Mucosa of rectum (tissue), 2 donors: ENCODE measurements at regions not wholly inside any gene's neighbourhood (a gene's known extent, or its start where the extent isn't known, plus 50 kb on each side); places are given as distances from the start of the nearest gene placed in this dataset.

Source experiments
- H3K27ac ChIP-seq, 2 donors: one replicate each; pipeline ENCODE4 v1.7.0; 2013; ENCODE audit warnings: inconsistent platforms in 2 of 2, low read depth in 2 of 2, low read length in 2 of 2
- H3K27me3 ChIP-seq, 2 donors: one replicate each; pipeline ENCODE4 v1.7.0; 2013; ENCODE audit warnings: low read length in 2 of 2; ENCODE audit not compliant: control insufficient read depth in 2 of 2, insufficient read depth in 2 of 2
- H3K36me3 ChIP-seq, 2 donors: one replicate each; pipeline ENCODE4 v1.7.0; 2013; ENCODE audit warnings: low read length in 2 of 2; ENCODE audit not compliant: control insufficient read depth in 2 of 2, insufficient read depth in 2 of 2
- H3K4me1 ChIP-seq, 2 donors: one replicate each; pipeline ENCODE4 v1.7.0; 2013; ENCODE audit warnings: low read length in 2 of 2, mild to moderate bottlenecking in 1 of 2; ENCODE audit not compliant: control insufficient read depth in 2 of 2, insufficient read depth in 2 of 2
- H3K4me3 ChIP-seq, 2 donors: one replicate each; pipeline ENCODE4 v1.7.0; 2013; ENCODE audit warnings: low read length in 2 of 2
- H3K9ac ChIP-seq, 2 donors: one replicate each; pipeline ENCODE4 v1.7.0; 2013; ENCODE audit warnings: low read length in 2 of 2, low read depth in 1 of 2, mild to moderate bottlenecking in 1 of 2
- H3K9me3 ChIP-seq, 2 donors: one replicate each; pipeline ENCODE4 v1.7.0; 2013; ENCODE audit warnings: low read length in 2 of 2; ENCODE audit not compliant: control insufficient read depth in 2 of 2
- donor health status: healthy.
- donor health status: Normal muscosa, but diverticular disease.

DNA sequence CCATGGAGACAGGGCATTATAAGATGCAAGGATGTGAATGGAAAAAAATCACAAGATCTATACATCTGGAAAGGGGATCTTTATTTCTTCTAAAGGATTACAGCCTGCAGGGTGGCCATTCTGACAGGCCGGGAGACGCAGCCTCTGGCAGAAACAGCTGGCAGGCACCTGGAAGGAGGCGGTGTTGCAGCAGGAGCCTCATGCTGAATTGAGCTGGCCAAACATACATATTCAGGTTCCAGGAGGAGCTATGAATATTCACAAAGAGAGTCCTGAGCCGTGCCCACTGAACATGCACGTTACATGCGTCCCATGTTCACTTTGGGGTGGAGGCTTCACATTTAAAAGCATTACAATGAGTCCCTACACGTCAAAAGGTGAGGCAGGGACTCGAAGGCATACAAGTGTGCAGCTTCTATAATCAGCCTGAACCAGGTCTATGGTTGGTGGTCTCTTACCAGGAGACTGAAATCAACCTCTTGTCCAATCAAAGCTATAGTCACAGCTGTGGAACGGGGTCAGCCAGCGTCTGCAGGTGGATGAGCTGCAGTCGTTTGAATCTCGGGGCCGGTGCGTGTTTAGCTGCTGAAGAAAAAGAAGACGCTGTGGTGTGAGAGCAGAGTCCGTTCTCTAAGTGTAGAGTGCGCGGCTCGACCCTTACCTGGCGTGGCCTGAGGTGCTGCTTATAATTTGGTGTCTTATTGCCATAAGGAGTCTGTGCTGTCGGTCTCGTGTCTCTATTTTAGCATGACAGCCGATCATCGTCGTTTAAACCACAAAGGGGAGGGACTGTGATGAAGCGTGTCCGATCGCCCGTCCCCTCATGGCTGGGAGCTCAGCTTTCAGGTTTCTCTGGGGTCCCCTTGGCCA lies 183.0 kb downstream of the ETS2 start:
- Histone ChIP-seq H3K4me1 (peaks cover 10 to 14% of the 10 kb centered on the region in 2 donors), H3K4me3 (no peak overlapping the region), H3K9ac (no peak overlapping the region), H3K9me3 (no peaks in the 10 kb centered on the region), H3K27me3 (no peaks in the 10 kb centered on the region), H3K27ac (peak overlapping the region in 1 of 2 donors; percentile 59), H3K36me3 (no peaks in the 10 kb centered on the region)

DNA sequence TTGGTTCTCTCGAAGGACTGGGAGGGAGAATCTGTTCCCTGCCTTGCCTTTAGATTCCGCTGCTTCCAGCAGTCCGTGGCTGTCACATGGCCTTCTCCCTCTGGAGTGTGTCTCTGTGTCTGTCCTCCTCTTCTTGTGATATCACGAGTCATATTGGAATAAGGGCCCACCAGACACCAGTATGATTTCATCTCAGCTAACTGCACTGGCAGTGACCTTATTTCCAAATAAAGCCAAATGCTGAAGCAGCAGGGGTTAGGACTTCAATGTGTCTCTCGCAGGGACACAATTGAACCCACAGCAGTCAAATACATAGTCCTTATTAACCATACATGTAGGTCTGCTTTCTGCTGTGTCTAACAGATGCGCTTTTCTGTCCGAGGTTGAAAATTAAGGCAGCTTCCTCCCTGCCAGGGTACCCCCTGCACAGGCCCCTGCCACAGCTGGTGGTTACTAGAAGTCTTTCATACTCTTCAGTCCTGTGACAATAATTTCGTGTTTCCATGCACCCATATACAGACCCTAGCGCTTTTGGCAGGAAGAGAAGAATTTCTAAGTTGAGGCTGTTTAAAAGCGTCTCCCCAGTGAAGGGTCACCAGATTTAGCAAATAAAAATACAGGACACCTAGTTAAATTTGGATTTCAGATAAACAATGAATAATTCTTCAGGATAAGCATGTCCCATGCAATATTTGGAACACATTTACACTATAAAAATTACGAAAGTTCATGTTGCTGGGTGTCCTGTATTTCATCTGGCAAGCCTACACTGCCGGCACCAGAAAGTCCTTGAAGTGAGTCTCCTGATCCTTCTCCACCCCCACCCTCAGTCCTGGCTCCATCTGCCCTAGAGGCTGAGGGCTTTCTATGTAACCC lies 182.1 kb downstream of the ETS2 start:
- no peaks in the 10 kb centered on the region for H3K9me3 ChIP-seq
- no peak overlapping the region for H3K4me3 ChIP-seq
- no peaks in the 10 kb centered on the region for H3K36me3 ChIP-seq
- no peaks in the 10 kb centered on the region for H3K27me3 ChIP-seq
- no peak overlapping the region for H3K9ac ChIP-seq
- H3K27ac ChIP-seq: peak overlapping the region; percentile 49 to 59
- H3K4me1 ChIP-seq: peaks cover 9 to 14% of the 10 kb centered on the region in 2 donors

DNA sequence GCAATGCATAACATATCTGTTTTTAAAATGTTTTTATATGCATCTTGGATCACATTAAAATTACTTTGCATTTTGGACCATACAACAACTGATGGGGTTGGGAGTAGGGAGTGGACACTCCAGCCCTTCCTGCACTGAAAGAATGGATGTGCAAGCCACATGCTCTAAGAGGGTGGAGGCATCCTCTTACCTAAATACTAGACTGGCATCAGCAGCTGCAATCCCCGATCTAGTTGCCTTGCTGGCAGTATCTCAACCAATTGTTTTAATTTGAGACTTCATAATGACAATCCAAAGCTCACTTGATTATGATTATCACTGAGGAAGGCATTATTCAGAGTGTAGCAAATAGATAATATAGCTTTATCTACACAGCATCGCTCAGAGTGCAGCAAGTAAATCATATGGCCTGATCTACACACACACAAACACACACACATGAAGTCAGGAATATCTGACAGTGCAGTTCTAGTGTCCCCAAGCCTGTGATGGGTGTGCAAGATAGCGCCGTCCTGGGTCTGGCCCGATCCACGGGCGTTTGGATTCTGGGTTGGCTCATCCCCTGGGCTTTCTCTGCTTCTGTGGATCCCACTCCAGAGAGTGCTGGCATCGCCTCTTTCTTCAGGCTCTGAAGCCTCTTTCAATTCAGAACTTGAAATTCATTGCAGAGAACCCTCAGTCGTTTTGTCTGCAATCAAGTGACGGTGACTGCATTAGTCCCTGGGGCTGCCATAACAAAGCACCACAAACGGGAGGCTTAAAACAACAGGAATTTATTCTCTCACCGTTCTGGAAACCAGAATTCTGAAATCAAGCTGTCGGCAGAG lies 181.3 kb downstream of the ETS2 start:
- H3K4me3 ChIP-seq: no peak overlapping the region
- no peak overlapping the region for H3K9ac ChIP-seq
- peaks cover 9 to 14% of the 10 kb centered on the region in 2 donors for H3K4me1 ChIP-seq
- no peaks in the 10 kb centered on the region for H3K9me3 ChIP-seq
- no peaks in the 10 kb centered on the region for H3K36me3 ChIP-seq
- H3K27me3 ChIP-seq: no peaks in the 10 kb centered on the region
- peak overlapping the region; percentile 49 to 59 for H3K27ac ChIP-seq

GRCh38 chr21:38986406-38986805 lies 180.7 kb downstream of the ETS2 start:
- no peaks in the 10 kb centered on the region for H3K36me3 ChIP-seq
- H3K9me3 ChIP-seq: no peaks in the 10 kb centered on the region
- H3K9ac ChIP-seq: no peak overlapping the region
- H3K4me1 ChIP-seq: peaks cover 9 to 14% of the 10 kb centered on the region in 2 donors
- H3K27me3 ChIP-seq: no peaks in the 10 kb centered on the region
- H3K27ac ChIP-seq: no peak overlapping the region
- H3K4me3 ChIP-seq: no peak overlapping the region

DNA sequence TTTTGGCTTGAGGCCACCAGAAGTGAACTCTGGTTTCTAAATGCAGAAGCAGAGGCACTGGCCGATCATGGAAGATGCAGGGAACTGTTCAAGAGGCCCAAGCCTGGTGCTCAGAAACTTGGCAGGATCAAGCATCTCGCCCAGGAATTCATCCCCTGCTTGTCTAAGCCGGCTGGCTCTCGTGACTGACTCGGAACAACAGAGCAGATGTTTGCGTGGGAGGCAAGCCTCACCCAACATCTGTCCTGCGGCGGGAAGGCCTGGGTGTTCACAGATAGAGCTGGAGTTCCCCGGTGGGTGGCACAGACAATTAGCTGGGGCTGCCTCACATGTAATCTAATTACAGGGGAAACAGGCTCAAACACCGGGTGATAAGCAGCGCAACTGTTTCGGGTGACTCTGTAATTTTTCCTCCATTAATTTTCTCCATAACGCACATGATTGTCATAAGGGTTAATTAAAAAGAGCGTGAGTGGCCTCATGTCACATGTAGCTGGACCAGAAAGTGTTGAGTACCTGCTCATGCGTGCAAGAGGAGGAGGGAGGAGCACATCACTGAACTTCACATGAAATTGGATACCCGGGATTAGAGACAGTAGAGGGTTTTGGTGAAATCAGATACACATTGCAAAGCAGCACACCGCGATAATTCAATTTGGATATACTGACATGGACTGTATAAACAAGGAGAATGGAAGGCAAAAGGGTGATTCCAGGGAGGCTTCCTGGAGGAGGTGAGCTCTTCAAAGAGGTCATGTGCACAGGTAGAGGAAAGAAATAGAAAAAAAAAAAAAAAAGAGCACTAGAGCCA lies 180.0 kb downstream of the ETS2 start:
- H3K4me1 ChIP-seq: peaks cover 9 to 14% of the 10 kb centered on the region in 2 donors

DNA sequence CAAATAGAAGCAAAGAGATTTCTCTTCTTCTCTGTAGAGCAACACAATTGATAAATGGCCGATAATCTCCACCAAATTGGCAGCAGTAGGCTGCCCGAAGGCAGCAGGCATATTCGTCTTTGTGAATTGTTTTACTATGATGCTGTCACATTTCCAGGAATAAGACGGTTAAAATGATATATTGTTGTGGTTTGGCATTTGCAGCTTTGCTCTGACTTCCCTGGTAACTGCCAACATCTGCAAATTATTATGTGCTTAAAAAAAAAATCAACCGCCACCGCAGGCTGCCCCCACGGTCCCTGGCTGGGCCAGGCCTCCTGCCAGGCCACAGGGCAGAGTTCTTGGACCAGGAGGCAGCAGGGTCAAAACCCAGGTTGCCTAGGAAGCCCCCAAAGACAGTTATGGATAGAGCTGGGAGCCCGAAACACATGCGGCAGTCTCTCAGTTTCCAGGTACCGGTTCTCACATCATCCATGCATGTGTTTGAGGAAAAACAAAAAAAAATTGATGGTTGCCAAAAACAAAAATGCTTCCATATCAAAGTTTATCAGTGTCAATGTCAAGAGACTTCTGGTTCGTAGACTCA lies 179.3 kb downstream of the ETS2 start:
- no peak overlapping the region for H3K4me3 ChIP-seq
- H3K36me3 ChIP-seq: no peaks in the 10 kb centered on the region
- H3K9ac ChIP-seq: no peak overlapping the region
- peaks cover 4 to 14% of the 10 kb centered on the region in 2 donors for H3K4me1 ChIP-seq
- H3K27ac ChIP-seq: peak overlapping the region; percentile 53 to 54
- H3K9me3 ChIP-seq: no peaks in the 10 kb centered on the region
- H3K27me3 ChIP-seq: no peaks in the 10 kb centered on the region

More for the DNA sequence above, 180.0 kb downstream of the ETS2 start:
- Histone ChIP-seq H3K27ac (peak overlapping the region; percentile 46 to 53), H3K4me3 (no peak overlapping the region), H3K9ac (peak overlapping the region in 1 of 2 donors; percentile 1), H3K27me3 (no peaks in the 10 kb centered on the region), H3K9me3 (no peaks in the 10 kb centered on the region), H3K36me3 (no peaks in the 10 kb centered on the region)

- peak overlapping the region; percentile 53 to 54 for H3K27ac ChIP-seq
- no peaks in the 10 kb centered on the region for H3K27me3 ChIP-seq
- no peaks in the 10 kb centered on the region for H3K36me3 ChIP-seq
- H3K9me3 ChIP-seq: no peaks in the 10 kb centered on the region
- peaks cover 0 to 11% of the 10 kb centered on the region in 2 donors for H3K4me1 ChIP-seq
- H3K9ac ChIP-seq: no peak overlapping the region
- no peak overlapping the region for H3K4me3 ChIP-seq
Observed at GRCh38 chr21:38984568-38984967, 178.8 kb downstream of the ETS2 start.

- H3K27ac ChIP-seq: no peak overlapping the region
- no peaks in the 10 kb centered on the region for H3K9me3 ChIP-seq
- H3K36me3 ChIP-seq: no peaks in the 10 kb centered on the region
- no peaks in the 10 kb centered on the region for H3K27me3 ChIP-seq
- peaks cover 0 to 9% of the 10 kb centered on the region in 2 donors for H3K4me1 ChIP-seq
- H3K9ac ChIP-seq: no peak overlapping the region
- H3K4me3 ChIP-seq: no peak overlapping the region
Observed at GRCh38 chr21:38983560-38983959, 177.8 kb downstream of the ETS2 start.

GRCh38 chr21:38982804-38983203 lies 177.1 kb downstream of the ETS2 start:
- no peaks in the 10 kb centered on the region for H3K36me3 ChIP-seq
- peaks cover 0 to 9% of the 10 kb centered on the region in 2 donors for H3K4me1 ChIP-seq
- no peak overlapping the region for H3K9ac ChIP-seq
- no peak overlapping the region for H3K4me3 ChIP-seq
- H3K27ac ChIP-seq: no peak overlapping the region
- H3K9me3 ChIP-seq: no peaks in the 10 kb centered on the region
- no peaks in the 10 kb centered on the region for H3K27me3 ChIP-seq
